NT2/D1 (cell line): ENCODE measurements at regions not wholly inside any gene's neighbourhood (a gene's known extent, or its start where the extent isn't known, plus 50 kb on each side); places are given as distances from the start of the nearest gene placed in this dataset.

Experiments
- SUZ12 ChIP-seq: IDR thresholded peaks from 2 replicates; pipeline ENCODE4 v1.6.1; 2011; ENCODE audit not compliant: insufficient read length, insufficient read depth; ENCODE audit errors: extremely low read depth
- ZNF274 ChIP-seq: IDR thresholded peaks from 2 replicates; pipeline ENCODE4 v1.6.1; 2011; ENCODE audit warnings: mild to moderate bottlenecking, low read depth, low read length

DNA sequence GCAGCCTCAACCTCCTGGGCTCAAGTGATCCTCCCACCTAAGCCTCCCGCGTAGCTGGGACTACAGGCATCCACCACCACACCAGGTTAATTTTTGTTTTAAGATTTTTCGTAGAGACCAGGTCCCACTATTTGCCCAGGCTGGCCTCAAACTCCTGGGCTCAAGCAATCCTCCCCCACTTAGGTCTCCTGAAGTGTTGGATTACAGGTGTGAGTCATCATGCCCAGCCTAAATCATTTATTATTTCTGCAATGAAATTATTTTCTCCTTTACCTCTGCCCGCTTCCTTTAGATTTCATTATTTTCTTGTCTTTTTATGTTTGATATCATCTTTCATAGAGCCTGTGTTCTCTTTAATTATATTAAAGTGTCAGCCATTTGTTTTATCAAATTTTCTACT lies 165.2 kb upstream of the OTX2 start:
- no peak for TF ChIP-seq SUZ12
- TF ChIP-seq ZNF274, result no peak
